HG03060 (cell line): ENCODE measurements at regions not wholly inside any gene's neighbourhood (a gene's known extent, or its start where the extent isn't known, plus 50 kb on each side); places are given as distances from the start of the nearest gene placed in this dataset.
A peak's percentile ranks its signal among the peaks of the same experiment; 100 is the strongest.
"Not testable (repeated sequence)": the region's sequence is repeated elsewhere in the genome, so short reads cannot be mapped to it uniquely, and the experiment has no call there.

Experiments
- ATAC-seq: cut with Tn5 transposase; IDR thresholded peaks from one replicate; pipeline ENCODE4 v1.9.1; 2021; ENCODE audit warnings: low read depth, moderate number of reproducible peaks; ENCODE audit not compliant: unreplicated experiment

DNA sequence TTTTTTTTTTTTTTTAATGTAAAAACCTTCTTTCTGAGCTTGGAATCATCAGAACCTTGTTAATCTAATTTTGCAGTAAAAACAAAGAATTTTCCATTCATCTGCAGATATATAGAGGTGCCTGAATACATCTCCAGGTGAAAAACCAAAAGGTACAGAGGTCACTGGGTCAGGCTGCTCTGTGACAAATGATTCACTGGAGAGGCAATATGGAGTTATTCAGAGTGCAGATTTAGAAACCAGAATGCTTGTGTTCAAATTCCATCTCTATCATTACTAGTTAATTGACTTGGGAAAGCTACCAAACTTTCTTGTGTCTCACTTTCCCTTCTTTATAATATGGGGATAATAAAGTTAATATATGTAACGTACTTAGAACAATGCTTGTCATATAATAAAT, 51.5 kb upstream of the C1orf53 start:
- no peak for ATAC-seq

DNA sequence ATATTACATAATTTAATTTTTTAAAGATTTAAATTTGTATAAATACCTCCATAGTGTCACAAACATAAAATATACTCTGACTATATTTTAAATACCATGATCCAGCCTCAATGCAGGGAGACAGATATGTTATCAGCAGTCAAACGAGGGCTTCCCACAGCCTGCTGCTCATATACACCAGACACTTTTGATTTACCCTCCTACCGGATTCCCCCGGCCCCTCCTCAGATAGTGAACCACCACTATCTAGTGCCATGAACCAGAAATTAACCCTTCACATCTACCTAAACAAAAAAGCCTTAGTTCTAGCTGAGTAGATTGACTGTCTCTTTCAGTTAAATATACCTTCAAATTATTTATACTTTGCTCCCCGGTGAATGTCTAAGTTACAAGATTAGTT, 52.4 kb upstream of the C1orf53 start:
- no peak for ATAC-seq

DNA sequence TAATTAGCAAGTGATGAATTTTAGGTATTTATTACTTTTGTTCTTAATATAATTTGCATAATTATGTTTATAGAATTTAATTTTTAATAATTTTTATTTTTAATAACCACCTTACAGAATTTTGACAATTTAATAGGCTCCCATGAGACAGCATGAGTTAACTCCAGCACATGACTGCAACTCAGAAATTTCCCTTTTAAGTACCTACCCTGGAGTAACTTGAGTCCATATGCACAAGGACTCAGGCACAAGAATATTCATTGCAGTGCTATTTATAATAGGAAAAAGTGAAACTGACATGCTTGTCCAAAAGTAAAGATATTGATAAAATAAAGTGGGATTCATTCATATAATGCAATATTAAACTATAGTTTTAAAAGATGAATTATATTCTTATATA, 54.1 kb upstream of the C1orf53 start:
- no peak for ATAC-seq

DNA sequence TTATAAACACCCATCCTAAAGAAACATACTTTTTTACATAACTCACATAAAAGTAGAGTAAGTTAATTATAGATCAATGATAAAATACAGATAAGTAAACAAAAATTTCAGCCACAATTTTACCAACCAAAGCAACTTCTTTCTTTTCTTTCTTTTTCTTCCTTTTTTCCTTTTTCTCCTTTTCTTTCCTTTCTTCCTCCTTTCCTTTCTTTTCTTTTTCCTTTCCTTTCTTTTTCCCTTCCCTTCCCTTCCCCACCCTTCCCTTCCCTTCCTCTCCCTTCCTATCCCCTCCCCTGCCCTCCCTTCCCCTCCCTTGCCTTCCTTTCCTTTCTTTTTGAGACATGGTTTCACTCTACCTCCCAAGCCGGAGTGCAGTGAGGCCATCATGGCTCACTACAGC, 56.5 kb upstream of the C1orf53 start:
- no peak for ATAC-seq

DNA sequence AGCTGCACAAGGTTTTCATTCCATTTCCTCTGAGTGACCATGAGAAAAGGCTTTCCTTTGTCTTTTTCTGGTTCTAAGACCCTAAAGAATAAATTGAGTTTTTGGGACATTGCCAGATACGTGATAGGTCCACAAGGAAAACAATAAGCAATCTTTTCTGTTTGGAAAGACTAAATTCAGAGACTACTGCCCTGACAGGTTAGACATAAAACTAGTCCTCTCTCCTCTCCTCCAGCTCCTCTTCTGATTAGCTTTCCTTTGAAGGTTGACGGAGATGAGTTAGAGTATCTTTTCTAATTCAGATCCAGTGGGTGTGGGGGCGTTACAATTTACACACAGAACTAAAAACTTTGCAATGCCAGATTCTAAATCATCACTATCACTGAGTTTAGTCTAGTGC, 57.8 kb upstream of the C1orf53 start:
- no peak for ATAC-seq

DNA sequence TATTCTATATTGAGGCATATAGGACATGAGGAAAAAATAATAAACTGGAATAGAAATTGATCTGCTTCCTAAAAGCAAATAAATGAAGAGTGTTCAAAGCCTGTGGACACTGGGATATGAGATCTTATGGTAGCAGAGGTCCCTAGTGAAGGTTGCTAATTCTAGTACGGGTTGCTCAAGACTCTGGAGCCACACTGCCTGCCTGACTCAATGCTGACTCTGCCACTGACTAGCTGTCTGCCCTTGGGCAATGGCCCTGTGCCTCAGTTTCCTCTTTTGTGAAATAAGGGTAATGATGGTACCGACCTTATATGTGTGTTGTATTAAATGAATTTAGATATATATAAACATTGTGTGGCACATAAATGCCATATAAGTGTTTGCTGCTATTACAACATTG, 59.0 kb upstream of the C1orf53 start:
- ATAC-seq: no peak

DNA sequence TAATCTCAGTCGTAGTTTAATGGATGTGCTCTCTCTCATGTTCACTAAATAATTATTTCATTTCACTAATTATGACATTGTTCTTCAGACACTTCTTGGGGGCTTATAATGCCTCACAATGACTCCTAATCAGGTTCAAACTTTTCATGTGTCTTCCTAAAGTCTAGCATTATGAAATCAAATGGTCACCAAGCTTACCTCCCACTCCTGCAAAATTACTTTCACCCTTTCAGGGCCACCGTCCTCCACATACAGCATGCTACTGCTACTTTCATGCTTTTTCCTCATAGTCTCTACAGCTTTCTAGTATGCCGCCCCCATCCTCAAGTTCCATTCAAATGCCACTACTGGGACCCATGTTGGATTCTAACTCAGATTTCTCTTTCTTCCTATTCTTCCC, 59.8 kb upstream of the C1orf53 start:
- no peak for ATAC-seq

DNA sequence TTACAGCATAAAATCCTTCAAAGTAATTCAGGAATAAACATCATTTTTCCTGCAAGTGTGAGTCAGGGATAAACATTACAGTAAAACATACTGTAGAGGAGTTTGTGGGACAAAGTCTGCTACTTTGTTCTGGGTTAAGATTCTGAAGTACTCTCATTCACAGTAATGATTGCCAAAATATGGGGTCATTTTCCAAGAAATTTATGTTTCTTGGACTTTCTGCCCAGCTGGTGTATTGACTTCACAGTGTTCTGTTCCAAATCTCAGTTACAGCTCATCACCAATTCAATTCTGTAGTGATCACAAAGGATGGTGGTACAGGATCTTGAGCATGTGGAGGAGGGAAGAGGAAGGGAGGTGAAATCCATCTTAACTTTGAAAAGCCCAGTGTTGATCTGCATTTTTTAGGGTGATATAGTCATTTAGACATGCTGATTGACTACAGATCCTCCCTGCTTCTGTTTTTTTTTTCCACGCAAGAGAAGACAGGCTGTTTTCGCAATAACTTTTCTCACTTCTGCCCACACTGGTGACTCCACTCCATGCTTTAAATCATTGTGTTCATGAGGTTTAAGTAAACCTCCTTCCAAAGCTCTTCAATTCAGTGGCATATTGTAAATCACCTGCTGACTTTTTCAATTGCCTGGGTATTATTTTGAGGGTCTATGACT, 60.4 kb upstream of the C1orf53 start:
- ATAC-seq: no peak

DNA sequence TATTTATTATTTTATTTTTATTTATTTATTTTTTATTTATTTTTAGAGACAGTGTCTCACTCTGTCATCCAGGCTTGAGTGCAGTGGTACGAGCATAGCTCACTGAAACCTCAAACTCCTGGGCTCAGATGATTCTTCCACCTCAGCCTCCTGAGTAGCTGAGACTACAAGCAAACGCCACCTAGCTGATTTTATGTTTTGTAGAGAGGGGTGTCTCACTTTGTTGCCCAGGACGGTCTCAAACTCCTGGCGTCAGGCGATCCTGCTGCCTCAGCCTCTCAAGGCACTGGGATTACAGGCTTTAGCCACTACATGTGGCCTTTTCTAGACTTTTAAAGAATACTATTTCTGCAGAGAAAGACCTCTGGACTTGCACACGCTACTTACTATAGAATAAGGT, 61.3 kb upstream of the C1orf53 start:
- no peak for ATAC-seq

DNA sequence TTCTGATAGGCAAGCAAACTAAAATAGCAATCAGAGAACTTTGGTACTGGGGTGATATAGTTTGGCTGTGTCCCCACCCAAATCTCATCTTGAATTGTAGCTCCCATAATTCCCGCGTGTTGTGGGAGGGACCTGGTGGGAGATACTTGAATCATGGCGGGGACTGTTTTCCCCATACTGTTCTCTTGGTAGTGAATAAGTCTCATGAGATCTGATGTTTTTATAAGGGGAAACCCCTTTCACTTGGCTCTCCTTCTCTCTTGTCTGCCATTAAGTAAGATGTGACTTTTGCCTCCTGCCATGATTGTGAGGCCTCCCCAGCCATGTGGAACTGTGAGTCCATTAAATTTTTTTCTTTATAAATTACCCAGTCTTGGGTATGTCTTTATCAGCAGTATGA, 62.6 kb upstream of the C1orf53 start:
- ATAC-seq: not testable (repeated sequence)

DNA sequence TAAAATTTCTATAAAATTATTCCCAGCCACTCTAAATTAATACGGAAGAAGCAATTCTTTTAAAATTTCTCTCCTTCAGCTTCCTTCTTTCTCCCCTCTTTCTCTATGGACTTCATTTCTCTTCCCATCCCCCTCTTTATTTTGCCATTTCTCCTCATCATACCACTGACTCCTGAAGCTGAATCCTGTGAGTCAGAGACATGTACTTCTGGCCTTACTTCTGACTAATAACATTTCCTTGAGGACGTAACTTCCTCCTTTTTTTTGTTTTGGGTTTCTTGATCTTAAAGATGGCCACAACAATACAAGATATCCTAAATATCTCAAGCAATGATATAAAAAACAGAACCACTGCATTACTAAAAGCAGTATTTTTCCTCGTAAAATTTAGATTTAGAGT, 63.6 kb upstream of the DENND1B start:
- peak; percentile 49 for ATAC-seq

DNA sequence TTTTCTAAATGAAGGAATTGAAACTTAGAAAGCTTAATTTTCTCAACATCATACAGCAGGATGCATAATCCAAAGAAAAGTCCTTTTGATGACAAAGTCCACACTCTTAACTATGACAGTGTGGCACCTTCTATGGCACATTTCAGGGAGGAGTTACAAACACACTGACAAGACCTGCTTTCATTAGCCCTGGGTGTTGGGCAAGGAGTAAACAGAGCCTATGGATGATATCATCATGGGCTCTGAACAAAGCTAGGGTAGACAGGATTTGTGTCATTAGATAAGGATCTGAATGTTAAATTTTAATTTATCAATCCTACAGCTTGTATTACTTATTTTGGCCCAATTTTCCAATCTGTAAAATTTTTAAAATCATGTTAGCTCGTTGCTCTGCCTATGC, 62.6 kb upstream of the DENND1B start:
- no peak for ATAC-seq

DNA sequence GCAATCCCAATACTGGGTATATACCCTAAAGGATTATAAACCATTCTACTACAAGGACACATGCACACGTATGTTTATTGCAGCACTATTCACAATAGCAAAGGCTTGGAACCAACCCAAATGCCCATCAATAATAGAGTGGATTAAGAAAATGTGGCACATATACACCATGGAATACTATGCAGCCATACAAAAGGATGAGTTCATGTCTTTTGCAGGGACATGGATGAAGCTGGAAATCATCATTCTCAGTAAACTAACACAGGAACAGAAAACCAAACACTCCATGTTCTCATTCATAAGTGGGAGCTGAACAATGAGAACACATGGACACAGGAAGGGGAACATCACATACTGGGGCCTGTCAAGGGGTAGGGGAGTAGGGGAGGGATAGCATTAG, 61.1 kb upstream of the DENND1B start:
- not testable (repeated sequence) for ATAC-seq

DNA sequence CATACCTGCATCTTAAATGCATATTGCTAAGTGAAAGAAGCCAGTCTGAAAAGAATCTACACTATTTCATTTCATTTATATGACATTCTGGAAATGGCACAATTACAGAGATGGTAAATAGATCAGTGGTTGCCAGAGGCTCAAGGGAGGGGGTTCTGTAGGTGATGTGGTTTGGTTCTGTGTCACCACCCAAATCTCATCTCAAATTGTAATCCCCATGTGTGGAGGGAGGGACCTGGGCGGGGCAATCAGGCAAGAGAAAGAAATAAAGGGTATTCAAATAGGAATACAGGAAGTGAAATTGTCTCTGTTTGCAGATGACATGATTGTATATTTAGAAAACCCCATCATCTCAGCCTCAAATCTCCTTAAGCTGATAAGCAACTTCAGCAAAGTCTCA, 53.7 kb upstream of the DENND1B start:
- not testable (repeated sequence) for ATAC-seq

DNA sequence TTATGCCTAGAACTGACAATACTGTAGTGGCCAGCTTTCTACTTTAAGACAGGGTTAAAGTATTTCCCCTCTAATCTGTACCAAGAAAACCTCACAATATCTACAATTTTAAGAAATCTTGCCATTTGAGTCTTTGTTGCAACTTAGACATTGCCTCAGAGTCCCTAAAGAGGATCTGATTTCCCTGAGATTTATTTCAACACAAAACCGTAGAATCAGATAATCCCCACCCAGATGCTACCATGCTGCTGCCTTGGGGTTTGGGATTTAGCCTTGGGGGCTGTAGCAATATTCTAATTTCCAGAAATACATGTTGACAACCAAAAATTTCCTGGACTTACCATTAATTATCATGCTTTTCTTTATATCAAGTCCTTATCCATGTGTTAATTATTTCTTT, 50.3 kb upstream of the DENND1B start:
- no peak for ATAC-seq
